Astrocyte (in vitro differentiated cells and primary cell): ENCODE measurements at regions not wholly inside any gene's neighbourhood (a gene's known extent, or its start where the extent isn't known, plus 50 kb on each side); places are given as distances from the start of the nearest gene placed in this dataset.

Experiments used
- CTCF ChIP-seq: IDR thresholded peaks from 2 replicates; pipeline ENCODE4 v1.5.1; 2011; ENCODE audit warnings: low read depth, mild to moderate bottlenecking, inconsistent platforms, low read length, moderate library complexity; ENCODE audit not compliant: insufficient read depth
- EZH2 ChIP-seq: IDR thresholded peaks from 2 replicates; pipeline ENCODE4 v1.6.1; 2012; ENCODE audit warnings: mild to moderate bottlenecking, low read length, inconsistent platforms; ENCODE audit not compliant: insufficient read depth

GRCh38 chr1:189697113-189697512 lies 780.6 kb downstream of the BRINP3 start:
- no peak for TF ChIP-seq EZH2
- no peak for TF ChIP-seq CTCF
